K562 (cell line): ENCODE measurements at regions not wholly inside any gene's neighbourhood (a gene's known extent, or its start where the extent isn't known, plus 50 kb on each side); places are given as distances from the start of the nearest gene placed in this dataset.

ENCODE experiments used
- BHLHE40 ChIP-seq: IDR thresholded peaks from 2 replicates; pipeline ENCODE4 v1.6.1; 2011; ENCODE audit warnings: low read length, improper control_type of control experiment
- CHD1 ChIP-seq: fragments of 200-600 bp; sonication (generic); IDR thresholded peaks from one replicate; pipeline ENCODE4 v1.6.1; 2012; ENCODE audit warnings: mild to moderate bottlenecking, moderate library complexity, low read length, inconsistent platforms
- E2F4 ChIP-seq: sonication (generic); formaldehyde crosslinking; IDR thresholded peaks from 2 replicates; pipeline ENCODE4 v1.8.0; 2022; ENCODE audit warnings: mild to moderate bottlenecking, low read depth, missing genetic modification reagents
- FOXP1 ChIP-seq: sonication (generic); formaldehyde crosslinking; IDR thresholded peaks from 2 replicates; pipeline ENCODE4 v1.8.0; 2022; ENCODE audit warnings: mild to moderate bottlenecking, missing genetic modification reagents
- MAX ChIP-seq: sonication (generic); formaldehyde crosslinking; IDR thresholded peaks from 2 replicates; pipeline ENCODE4 v1.9.0; 2022; ENCODE audit warnings: mild to moderate bottlenecking, missing genetic modification reagents
- NFE2L1 ChIP-seq: fragments of 450-650 bp; IDR thresholded peaks from 2 replicates; pipeline ENCODE4 v1.6.1; 2016; ENCODE audit warnings: missing genetic modification characterization, low read depth, mild to moderate bottlenecking, missing compliant biosample characterization, moderate library complexity, borderline replicate concordance
- NFXL1 ChIP-seq: fragments of 450-650 bp; formaldehyde crosslinking; IDR thresholded peaks from 2 replicates; pipeline ENCODE4 v1.4.0; 2021; ENCODE audit warnings: mild to moderate bottlenecking
- U2AF1 ChIP-seq: fragments of 200-400 bp; formaldehyde crosslinking; optimal IDR thresholded peaks from 2 replicates; pipeline ENCODE3; 2017; ENCODE audit warnings: mild to moderate bottlenecking, low read depth, low read length, moderate library complexity

DNA sequence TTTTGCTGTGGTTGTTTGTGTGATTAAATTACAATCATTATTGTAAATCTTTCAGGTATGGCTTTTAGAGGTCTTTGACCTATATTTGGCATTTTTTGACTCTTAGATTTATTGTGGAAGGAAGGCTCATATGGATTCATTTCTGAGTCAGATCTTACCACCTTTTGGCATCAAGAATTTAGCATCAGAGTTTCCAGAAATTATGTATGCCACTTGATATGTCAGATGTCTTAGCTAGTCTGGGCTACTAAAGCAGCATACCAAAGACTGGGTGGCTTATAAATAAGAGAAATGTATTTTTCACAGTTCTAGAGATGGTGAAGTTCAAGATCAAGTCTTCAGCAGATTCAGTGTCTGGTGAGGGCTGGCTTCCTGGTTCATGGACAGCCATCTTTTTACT lies 129.5 kb upstream of the PZP start:
- TF ChIP-seq FOXP1 (CRISPR knock-in tag), result no peak
- TF ChIP-seq U2AF1, result no peak
- TF ChIP-seq NFXL1 (CRISPR knock-in tag), result no peak
- no peak for TF ChIP-seq MAX (CRISPR knock-in tag)
- no peak for TF ChIP-seq NFE2L1
- no peak for TF ChIP-seq BHLHE40
- no peak for TF ChIP-seq CHD1
- TF ChIP-seq E2F4, result no peak
